Choroid plexus epithelial cell (primary cell): ENCODE measurements at regions not wholly inside any gene's neighbourhood (a gene's known extent, or its start where the extent isn't known, plus 50 kb on each side); places are given as distances from the start of the nearest gene placed in this dataset.

Experiments
- DNase-seq: peaks from one replicate; pipeline ENCODE4 v3.0.0-alpha.2; 2010; ENCODE audit warnings: low read depth
- H3K4me3 ChIP-seq: 2 replicates; pipeline ENCODE4 v1.5.1; 2011; ENCODE audit warnings: low read depth, mild to moderate bottlenecking, control low read depth, low read length, moderate library complexity
- TF ChIP-seq, protein P1 (sequence below): conservative IDR thresholded peaks from 2 replicates; pipeline ENCODE4 v1.5.1; 2011; ENCODE audit warnings: low read depth, mild to moderate bottlenecking, control low read depth, inconsistent platforms, low read length, moderate library complexity

DNA sequence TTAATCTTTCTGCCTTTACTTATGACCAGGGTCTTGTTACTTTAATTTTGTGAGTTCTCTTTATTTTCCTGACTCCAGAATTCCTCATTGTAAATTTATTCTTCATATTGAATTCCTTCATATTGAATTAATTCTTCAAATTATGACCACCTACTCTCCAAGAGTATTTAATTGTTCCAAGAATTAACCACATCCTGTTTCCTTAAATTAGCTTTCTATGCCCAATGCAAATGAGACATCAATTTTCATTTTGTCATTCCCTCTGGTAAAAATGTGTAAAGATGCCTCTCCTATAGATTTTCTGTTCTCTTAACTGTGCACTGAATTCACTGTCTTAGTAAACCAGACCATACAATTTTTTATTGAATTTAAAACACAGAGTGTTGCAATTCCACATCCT is 211.2 kb upstream of the GRIA4 start:
- no peak for DNase-seq
- H3K4me3 ChIP-seq: no peak overlapping the region
- TF ChIP-seq, protein P1, sequence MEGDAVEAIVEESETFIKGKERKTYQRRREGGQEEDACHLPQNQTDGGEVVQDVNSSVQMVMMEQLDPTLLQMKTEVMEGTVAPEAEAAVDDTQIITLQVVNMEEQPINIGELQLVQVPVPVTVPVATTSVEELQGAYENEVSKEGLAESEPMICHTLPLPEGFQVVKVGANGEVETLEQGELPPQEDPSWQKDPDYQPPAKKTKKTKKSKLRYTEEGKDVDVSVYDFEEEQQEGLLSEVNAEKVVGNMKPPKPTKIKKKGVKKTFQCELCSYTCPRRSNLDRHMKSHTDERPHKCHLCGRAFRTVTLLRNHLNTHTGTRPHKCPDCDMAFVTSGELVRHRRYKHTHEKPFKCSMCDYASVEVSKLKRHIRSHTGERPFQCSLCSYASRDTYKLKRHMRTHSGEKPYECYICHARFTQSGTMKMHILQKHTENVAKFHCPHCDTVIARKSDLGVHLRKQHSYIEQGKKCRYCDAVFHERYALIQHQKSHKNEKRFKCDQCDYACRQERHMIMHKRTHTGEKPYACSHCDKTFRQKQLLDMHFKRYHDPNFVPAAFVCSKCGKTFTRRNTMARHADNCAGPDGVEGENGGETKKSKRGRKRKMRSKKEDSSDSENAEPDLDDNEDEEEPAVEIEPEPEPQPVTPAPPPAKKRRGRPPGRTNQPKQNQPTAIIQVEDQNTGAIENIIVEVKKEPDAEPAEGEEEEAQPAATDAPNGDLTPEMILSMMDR: no peak

DNA sequence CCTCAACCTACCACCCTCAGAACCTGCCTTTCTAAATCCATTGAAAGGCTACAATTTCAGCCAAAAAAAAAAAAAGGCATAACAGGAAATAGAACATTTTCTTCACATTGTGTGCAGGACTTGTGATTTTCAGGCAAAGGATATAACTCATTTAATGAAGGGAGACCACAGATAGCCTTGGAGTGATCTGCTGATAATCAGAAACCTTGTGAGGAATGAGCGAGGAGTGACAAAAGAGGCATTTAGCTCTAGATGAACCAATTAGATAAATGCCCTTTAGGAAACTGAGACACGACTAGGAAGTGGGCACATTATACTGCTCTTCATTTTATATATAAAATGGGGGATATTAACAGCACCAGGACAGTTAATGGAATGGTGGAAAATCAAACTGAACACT is 216.5 kb upstream of the GRIA4 start:
- DNase-seq: no peak
- TF ChIP-seq, protein P1: no peak
- no peak overlapping the region for H3K4me3 ChIP-seq

DNA sequence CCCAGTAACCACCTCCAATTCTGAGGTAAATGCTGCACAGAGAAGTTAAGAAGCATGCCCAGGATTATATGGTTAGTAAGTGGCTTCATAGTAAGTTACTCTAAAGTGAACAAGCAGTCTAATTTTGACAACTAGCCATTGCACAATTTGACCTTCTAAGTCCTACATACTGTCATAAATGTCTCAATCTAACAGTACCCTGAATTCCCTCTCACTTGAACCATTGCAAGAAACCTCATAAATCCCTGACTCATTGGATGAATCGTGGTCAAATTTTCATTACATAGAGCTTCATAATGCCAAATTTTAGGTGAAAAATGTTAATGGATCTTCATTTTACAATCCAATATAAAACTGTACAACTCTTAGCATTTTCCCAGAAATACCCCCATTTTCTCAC is 217.3 kb upstream of the GRIA4 start:
- H3K4me3 ChIP-seq: no peak overlapping the region
- peak; percentile 29 for DNase-seq
- TF ChIP-seq, protein P1: no peak

DNA sequence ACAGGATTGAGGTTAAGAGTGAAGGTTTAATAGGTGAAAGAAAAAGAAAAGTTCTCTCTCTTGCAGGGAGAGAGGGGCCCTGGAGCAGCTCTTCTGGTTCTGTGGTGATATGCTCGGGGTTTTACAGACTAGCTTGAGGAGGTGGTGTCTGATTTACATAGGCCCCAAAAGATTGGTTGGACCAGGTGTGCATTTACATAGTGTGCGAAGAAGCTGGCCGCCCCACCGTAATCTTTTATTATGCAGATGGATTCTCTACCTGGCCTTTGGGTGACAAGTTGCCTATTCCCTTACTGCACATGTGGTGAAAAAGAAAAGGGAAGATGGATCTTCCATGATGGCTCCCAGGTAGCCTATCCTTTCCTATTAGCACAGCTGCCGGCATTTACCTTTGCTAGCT is 219.9 kb upstream of the GRIA4 start:
- no peak overlapping the region for H3K4me3 ChIP-seq
- DNase-seq: no peak
- TF ChIP-seq, protein P1: no peak

DNA sequence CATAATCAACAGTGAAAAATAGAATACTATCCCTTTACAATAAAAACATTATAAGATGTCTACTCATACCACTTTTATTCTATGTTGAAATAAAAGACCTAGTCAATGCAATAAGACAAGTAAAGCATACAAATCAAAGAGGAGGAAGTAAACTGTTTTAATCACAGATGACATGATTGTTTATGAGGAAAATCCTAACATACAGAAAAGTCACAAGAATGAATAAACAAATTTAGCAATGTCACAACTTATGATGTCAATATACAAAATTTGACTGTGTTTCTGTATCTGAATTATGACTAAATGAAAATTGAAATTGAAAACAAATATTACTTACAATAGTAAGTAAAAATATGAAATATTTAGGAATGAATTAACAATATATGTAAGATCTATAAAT is 221.9 kb upstream of the GRIA4 start:
- no peak for DNase-seq
- no peak overlapping the region for H3K4me3 ChIP-seq
- TF ChIP-seq, protein P1: no peak

DNA sequence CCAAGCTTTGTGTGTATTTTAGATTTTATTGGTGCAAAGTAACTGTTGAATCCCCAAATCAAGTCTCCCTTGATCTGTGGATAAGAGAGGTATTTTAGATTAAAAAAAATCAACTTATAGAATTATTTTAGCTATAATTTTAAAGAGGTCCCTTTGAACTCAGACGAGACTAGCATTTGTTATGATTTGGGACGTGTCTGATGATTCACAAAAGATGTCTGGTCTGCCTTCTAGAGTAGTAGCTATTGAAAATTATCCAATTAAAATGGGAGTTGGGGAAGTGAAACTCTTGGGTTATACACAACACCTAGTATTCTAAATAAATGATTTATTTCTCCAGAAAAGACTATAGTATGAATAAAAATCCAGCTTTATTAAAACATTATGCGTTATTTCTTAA is 227.9 kb upstream of the GRIA4 start:
- H3K4me3 ChIP-seq: no peak overlapping the region
- TF ChIP-seq, protein P1: no peak
- no peak for DNase-seq

DNA sequence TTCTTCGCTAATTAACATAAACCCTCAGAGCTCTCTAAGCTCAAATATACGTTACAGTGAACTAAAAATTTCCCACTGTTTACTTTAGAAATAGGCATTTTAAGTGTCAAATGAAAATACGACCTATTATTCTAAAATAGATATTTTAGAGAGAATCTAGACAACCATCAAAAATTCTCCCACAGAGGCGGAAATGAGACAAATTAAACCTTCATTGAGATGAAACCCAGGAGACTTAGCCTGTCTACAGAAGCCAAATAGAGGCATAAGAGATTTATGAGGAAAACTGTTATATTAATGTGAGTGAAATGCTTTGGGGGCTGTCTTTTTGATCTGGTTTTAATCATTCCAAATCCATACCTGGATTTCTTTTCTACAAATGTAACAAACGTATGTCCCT is 232.0 kb upstream of the GRIA4 start:
- TF ChIP-seq, protein P1: no peak
- DNase-seq: no peak
- no peak overlapping the region for H3K4me3 ChIP-seq
